ENCODE measurements at regions not wholly inside any gene's neighbourhood (a gene's known extent, or its start where the extent isn't known, plus 50 kb on each side); places are given as distances from the start of the nearest gene placed in this dataset.

DNA sequence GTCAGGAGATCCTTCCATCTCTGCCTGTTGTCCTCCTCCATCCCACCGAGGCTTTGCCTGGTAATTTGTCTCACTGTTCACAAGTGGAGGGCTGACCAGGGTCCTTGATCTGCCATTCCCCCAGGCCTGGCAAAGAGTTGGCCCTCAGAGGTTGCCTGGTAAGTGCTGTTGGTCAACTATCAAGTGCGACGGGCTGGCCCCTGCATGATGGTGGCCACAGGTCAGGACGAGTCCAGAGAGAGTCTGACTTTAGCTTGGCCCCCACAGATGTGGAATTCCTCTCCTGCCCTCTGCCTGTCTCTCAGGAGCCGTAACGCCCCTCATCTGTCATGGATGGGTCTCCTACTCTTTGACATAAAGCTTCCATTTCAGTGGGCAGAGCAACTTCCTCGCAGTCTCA lies 97.3 kb upstream of the SMIM21 start:
- 0% methylated on average over 6 of the region's 7 CpGs for WGBS (ENCODE audit: insufficient coverage, low coverage, missing lambda C conversion rate)
- POLR2A ChIA-PET = no interaction called here
- no TSS peak for BruUV-seq (replicated peaks)
- no peak for TF ChIP-seq ZNF175 (CRISPR knock-in tag; IDR thresholded peaks at IDR 0.05; ENCODE audit: low read depth)
- TF ChIP-seq, protein P1, sequence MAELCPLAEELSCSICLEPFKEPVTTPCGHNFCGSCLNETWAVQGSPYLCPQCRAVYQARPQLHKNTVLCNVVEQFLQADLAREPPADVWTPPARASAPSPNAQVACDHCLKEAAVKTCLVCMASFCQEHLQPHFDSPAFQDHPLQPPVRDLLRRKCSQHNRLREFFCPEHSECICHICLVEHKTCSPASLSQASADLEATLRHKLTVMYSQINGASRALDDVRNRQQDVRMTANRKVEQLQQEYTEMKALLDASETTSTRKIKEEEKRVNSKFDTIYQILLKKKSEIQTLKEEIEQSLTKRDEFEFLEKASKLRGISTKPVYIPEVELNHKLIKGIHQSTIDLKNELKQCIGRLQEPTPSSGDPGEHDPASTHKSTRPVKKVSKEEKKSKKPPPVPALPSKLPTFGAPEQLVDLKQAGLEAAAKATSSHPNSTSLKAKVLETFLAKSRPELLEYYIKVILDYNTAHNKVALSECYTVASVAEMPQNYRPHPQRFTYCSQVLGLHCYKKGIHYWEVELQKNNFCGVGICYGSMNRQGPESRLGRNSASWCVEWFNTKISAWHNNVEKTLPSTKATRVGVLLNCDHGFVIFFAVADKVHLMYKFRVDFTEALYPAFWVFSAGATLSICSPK (IDR thresholded peaks at IDR 0.05; ENCODE audit: borderline replicate concordance) = no peak
- TF ChIP-seq SPI1 (IDR thresholded peaks at IDR 0.05; ENCODE audit: borderline replicate concordance, low read depth, low read length) = no peak
- TF ChIP-seq ETV5 (CRISPR knock-in tag; IDR thresholded peaks at IDR 0.05; ENCODE audit: low read depth) = no peak
- TF ChIP-seq, protein P2, sequence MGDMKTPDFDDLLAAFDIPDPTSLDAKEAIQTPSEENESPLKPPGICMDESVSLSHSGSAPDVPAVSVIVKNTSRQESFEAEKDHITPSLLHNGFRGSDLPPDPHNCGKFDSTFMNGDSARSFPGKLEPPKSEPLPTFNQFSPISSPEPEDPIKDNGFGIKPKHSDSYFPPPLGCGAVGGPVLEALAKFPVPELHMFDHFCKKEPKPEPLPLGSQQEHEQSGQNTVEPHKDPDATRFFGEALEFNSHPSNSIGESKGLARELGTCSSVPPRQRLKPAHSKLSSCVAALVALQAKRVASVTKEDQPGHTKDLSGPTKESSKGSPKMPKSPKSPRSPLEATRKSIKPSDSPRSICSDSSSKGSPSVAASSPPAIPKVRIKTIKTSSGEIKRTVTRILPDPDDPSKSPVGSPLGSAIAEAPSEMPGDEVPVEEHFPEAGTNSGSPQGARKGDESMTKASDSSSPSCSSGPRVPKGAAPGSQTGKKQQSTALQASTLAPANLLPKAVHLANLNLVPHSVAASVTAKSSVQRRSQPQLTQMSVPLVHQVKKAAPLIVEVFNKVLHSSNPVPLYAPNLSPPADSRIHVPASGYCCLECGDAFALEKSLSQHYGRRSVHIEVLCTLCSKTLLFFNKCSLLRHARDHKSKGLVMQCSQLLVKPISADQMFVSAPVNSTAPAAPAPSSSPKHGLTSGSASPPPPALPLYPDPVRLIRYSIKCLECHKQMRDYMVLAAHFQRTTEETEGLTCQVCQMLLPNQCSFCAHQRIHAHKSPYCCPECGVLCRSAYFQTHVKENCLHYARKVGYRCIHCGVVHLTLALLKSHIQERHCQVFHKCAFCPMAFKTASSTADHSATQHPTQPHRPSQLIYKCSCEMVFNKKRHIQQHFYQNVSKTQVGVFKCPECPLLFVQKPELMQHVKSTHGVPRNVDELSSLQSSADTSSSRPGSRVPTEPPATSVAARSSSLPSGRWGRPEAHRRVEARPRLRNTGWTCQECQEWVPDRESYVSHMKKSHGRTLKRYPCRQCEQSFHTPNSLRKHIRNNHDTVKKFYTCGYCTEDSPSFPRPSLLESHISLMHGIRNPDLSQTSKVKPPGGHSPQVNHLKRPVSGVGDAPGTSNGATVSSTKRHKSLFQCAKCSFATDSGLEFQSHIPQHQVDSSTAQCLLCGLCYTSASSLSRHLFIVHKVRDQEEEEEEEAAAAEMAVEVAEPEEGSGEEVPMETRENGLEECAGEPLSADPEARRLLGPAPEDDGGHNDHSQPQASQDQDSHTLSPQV (IDR thresholded peaks at IDR 0.05) = no peak
- no peak for TF ChIP-seq GABPB1 (CRISPR knock-in tag; IDR thresholded peaks at IDR 0.05)
- TF ChIP-seq, protein P3, sequence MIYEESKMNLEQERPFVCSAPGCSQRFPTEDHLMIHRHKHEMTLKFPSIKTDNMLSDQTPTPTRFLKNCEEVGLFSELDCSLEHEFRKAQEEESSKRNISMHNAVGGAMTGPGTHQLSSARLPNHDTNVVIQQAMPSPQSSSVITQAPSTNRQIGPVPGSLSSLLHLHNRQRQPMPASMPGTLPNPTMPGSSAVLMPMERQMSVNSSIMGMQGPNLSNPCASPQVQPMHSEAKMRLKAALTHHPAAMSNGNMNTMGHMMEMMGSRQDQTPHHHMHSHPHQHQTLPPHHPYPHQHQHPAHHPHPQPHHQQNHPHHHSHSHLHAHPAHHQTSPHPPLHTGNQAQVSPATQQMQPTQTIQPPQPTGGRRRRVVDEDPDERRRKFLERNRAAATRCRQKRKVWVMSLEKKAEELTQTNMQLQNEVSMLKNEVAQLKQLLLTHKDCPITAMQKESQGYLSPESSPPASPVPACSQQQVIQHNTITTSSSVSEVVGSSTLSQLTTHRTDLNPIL (CRISPR knock-in tag; IDR thresholded peaks at IDR 0.05) = no peak

More for the DNA sequence above, 97.3 kb upstream of the SMIM21 start:
- Histone ChIP-seq H2AFZ (ENCODE audit: low read depth, low read length) (no peak overlapping the region), H3K4me3 (no peak overlapping the region), H3K9me3 (replicated peaks; ENCODE audit: control insufficient read depth, insufficient read depth, low read depth, low read length) (no peaks in the 10 kb centered on the region), H3K9me1 (ENCODE audit: control insufficient read depth, insufficient read depth, low read length) (no peaks in the 10 kb centered on the region), H3K36me3 (ENCODE audit: control insufficient read depth, insufficient read depth, low read length) (no peaks in the 10 kb centered on the region), H3K27me3 (ENCODE audit: control insufficient read depth in 2 of 2, insufficient read depth in 2 of 2, low read length in 2 of 2) (peaks cover 0 to 14% of the 10 kb centered on the region in 2 experiments; a peak in 2 of 5 replicates), H3K79me2 (ENCODE audit: control insufficient read depth, insufficient read depth, low read length) (no peaks in the 10 kb centered on the region), H3K27ac (ENCODE audit: extremely low read depth, low read depth, low read length) (no peak overlapping the region), H3K4me1 (replicated peaks in 1 of 2; ENCODE audit: control insufficient read depth in 2 of 2, insufficient read depth in 2 of 2, low read length in 2 of 2) (no peaks in the 10 kb centered on the region; a peak in 1 of 5 replicates), H4K20me1 (replicated peaks; ENCODE audit: control insufficient read depth, insufficient read depth, low read length) (no peaks in the 10 kb centered on the region), H3K9ac (ENCODE audit: insufficient read depth in 1 of 2, low read depth in 2 of 2, low read length in 2 of 2) (no peak overlapping the region), H3K4me2 (ENCODE audit: insufficient read depth, low read length) (no peak overlapping the region)
- in situ Hi-C loops (cut with MboI) = no loop called here
- FAIRE-seq = no peak
- ATAC-seq = no peak
- intact Hi-C loops (cut with micrococcal nuclease) = no loop called here
- no peak for DNase-seq (ENCODE audit: extremely low read depth in 1 of 4, low spot score in 3 of 4)
- CTCF ChIA-PET (ENCODE audit: low intra/inter-chr PET ratio) = no interaction called here

All from K562 (cell line).